Vagina (tissue), 2 donors: ENCODE measurements at regions not wholly inside any gene's neighbourhood (a gene's known extent, or its start where the extent isn't known, plus 50 kb on each side); places are given as distances from the start of the nearest gene placed in this dataset.

Source experiments
- DNase-seq, 2 donors: peaks; one replicate each; pipeline ENCODE4 v3.0.0-alpha.2; 2017; ENCODE audit errors: extremely low spot score in 2 of 2
- H3K27ac ChIP-seq: fragments of 200-600 bp; sonication (generic); one replicate; pipeline ENCODE4 v1.5.1; 2019
- H3K27me3 ChIP-seq: fragments of 200-600 bp; sonication (generic); one replicate; pipeline ENCODE4 v1.5.1; 2019
- H3K36me3 ChIP-seq, 2 donors: fragments of 200-600 bp; sonication (generic); one replicate each; pipeline ENCODE4 v1.5.1; 2017 to 2019
- H3K4me1 ChIP-seq: fragments of 200-600 bp; sonication (generic); one replicate; pipeline ENCODE4 v1.5.1; 2019
- H3K4me3 ChIP-seq, 2 donors: fragments of 200-600 bp; sonication (generic); 1 replicate in 1 of 2; 2 replicates in 1 of 2; pipeline ENCODE4 v1.5.1; 2016 to 2019
- H3K9me3 ChIP-seq: fragments of 200-600 bp; sonication (generic); one replicate; pipeline ENCODE4 v1.5.1; 2019
- CTCF ChIP-seq, 3 experiments: fragments of 450-650 bp in 2 of 3; fragments of 200-600 bp in 1 of 3; sonication (generic) in 1 of 3; IDR thresholded peaks; one replicate each; pipeline ENCODE4 v1.5.1; 2017 to 2019; ENCODE audit warnings: antibody characterized with exemption in 3 of 3, mild to moderate bottlenecking in 2 of 3, moderate library complexity in 2 of 3
- POLR2A ChIP-seq, 2 donors: fragments of 450-650 bp; IDR thresholded peaks; one replicate each; pipeline ENCODE4 v1.6.1; 2017; ENCODE audit warnings: antibody characterized with exemption in 2 of 2, mild to moderate bottlenecking in 2 of 2, moderate library complexity in 2 of 2
- POLR2AphosphoS5 ChIP-seq, 2 donors: sonication (generic); formaldehyde crosslinking; IDR thresholded peaks; one replicate each; pipeline ENCODE4 v1.9.0; 2017; ENCODE audit warnings: antibody characterized with exemption in 2 of 2, mild to moderate bottlenecking in 2 of 2, low read depth in 1 of 2; ENCODE audit not compliant: insufficient read depth in 1 of 2
- intact Hi-C: fragments of 100-400 bp; cut with DNase I; formaldehyde crosslinking; loops from one replicate; pipeline ENCODE4 v1.15.1; 2023

- TF ChIP-seq POLR2A (IDR thresholded peaks at IDR 0.05) (no peak), POLR2AphosphoS5 (IDR thresholded peaks at IDR 0.05; ENCODE audit: insufficient read depth in 1 of 2, low read depth in 1 of 2) (no peak), CTCF (IDR thresholded peaks at IDR 0.05) (no peak)
- peaks cover 9% of the 10 kb centered on the region for H3K4me1 ChIP-seq
- no peak overlapping the region for H3K27ac ChIP-seq
- no peaks in the 10 kb centered on the region for H3K36me3 ChIP-seq
- H3K4me3 ChIP-seq: no peak overlapping the region
- H3K9me3 ChIP-seq: no peaks in the 10 kb centered on the region
- no peaks in the 10 kb centered on the region for H3K27me3 ChIP-seq
- intact Hi-C loops: no loop called here
- no peak for DNase-seq
Measured at GRCh38 chr1:22253012-22253790, 110.3 kb upstream of the WNT4 start.

DNA sequence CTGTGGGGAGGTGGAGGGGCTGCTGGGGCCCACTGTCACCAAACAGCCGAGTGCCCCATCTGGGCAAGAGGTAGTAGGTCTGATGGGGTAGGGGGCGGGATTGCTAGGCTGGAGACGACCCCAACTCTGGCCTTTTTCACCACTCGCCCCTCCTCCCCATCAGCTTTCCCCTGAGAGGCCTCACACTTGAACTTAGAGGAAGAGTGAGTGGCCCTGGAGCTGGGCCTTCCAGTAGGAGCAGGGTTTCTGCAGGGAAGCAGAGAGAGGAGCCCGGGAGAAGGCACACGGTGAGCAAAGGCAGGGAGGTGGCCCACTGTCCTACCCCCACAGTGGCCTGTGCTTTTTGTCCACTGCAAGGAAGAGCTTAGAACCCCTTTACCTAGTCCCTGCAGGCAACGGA lies 111.9 kb upstream of the WNT4 start:
- Histone ChIP-seq H3K9me3 (no peaks in the 10 kb centered on the region), H3K27me3 (no peaks in the 10 kb centered on the region), H3K36me3 (no peaks in the 10 kb centered on the region), H3K4me1 (peaks cover 9% of the 10 kb centered on the region), H3K4me3 (no peak overlapping the region), H3K27ac (no peak overlapping the region)
- TF ChIP-seq POLR2AphosphoS5 (IDR thresholded peaks at IDR 0.05; ENCODE audit: insufficient read depth in 1 of 2, low read depth in 1 of 2) (no peak), CTCF (IDR thresholded peaks at IDR 0.05) (no peak), POLR2A (IDR thresholded peaks at IDR 0.05) (no peak)
- intact Hi-C loops: no loop called here
- no peak for DNase-seq

DNA sequence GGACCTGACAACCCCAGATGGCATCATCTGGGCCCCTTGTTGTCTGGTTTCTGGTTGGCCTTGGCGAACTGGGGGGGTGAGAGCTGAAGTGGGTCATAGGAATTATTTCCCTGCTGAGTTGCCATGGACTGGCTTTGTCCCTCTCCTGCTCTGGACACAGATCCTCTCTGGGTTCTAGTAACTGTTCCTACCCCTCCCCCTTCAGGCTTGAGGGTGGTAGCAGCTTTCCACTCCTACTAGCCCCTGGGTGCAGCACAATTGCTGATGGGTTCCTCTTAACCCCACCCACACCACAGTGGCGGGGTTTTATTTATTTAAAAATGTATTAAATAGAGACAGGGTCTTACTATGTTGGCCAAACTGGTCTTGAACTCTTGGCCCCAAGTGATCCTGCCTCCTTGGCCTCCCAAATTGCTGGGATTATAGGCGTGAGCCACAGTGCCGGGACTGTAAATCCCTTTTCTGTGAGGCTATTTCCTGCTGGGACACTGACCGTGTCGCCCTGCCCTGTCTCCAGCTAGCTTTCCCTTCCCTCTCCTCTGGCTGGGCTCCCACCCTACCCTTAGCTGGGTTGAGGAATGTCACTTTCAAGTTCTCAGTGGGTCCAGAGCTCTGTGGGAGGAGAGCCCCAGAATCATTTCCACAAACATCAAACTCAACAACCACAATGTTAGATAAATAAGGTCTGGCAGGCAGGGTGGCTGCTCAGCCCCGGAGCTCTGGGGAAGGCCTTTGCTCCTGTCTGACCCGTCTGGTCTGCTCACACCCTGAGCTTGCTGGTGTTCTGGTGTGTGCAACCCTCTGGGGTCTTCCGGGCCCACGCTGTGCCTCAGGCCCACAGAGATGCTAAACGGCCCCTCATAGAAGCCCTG lies 112.7 kb upstream of the WNT4 start:
- Histone ChIP-seq H3K36me3 (no peaks in the 10 kb centered on the region), H3K4me3 (no peak overlapping the region), H3K27me3 (no peaks in the 10 kb centered on the region), H3K4me1 (peaks cover 9% of the 10 kb centered on the region), H3K27ac (no peak overlapping the region), H3K9me3 (no peaks in the 10 kb centered on the region)
- intact Hi-C loops: no loop called here
- TF ChIP-seq CTCF (IDR thresholded peaks at IDR 0.05) (no peak), POLR2AphosphoS5 (IDR thresholded peaks at IDR 0.05; ENCODE audit: insufficient read depth in 1 of 2, low read depth in 1 of 2) (no peak), POLR2A (IDR thresholded peaks at IDR 0.05) (no peak)
- no peak for DNase-seq

DNA sequence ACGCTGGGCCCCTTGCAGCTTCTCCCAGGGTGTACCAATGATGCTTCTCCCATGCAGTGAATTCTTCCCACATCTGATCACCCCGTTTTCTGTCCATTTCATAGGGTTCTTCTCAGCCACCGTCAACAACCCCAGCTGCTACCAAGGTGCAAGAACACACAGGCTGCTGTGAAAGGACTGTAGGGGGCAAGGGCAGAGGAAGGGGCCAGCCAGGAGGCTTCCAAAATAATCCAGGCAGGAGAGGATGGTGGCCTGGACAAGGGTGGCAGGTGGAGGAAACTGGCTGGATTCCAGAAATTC lies 113.3 kb upstream of the WNT4 start:
- Histone ChIP-seq H3K27me3 (no peaks in the 10 kb centered on the region), H3K4me1 (peaks cover 9% of the 10 kb centered on the region), H3K27ac (no peak overlapping the region), H3K36me3 (no peaks in the 10 kb centered on the region), H3K9me3 (no peaks in the 10 kb centered on the region), H3K4me3 (no peak overlapping the region)
- TF ChIP-seq CTCF (IDR thresholded peaks at IDR 0.05): no peak
- no peak for TF ChIP-seq POLR2A (IDR thresholded peaks at IDR 0.05)
- TF ChIP-seq POLR2AphosphoS5 (IDR thresholded peaks at IDR 0.05; ENCODE audit: insufficient read depth in 1 of 2, low read depth in 1 of 2): no peak
- no peak for DNase-seq
- intact Hi-C loops: no loop called here
